ENCODE measurements at regions not wholly inside any gene's neighbourhood (a gene's known extent, or its start where the extent isn't known, plus 50 kb on each side); places are given as distances from the start of the nearest gene placed in this dataset.

DNA sequence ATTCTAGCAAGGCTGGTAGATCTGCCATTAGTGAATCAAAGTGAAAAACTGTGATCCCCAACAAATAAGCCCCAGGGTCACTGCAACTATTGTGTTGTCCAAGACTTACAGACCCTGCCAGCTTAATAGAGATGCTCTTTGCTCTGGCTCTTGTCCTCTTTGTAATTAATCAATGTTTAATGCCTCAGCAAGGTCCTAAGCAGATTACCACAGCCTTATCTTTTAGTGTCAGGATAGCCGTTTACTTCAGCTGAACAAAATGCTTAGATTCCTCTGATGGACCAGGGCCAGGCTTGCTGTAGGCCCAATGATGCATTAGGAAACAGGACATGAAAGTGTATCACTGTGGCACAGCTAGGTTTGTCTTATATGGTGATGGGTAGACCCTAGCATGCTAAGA, 353.3 kb downstream of the HACE1 start:
- TF ChIP-seq POLR2A (IDR thresholded peaks at IDR 0.05; ENCODE audit: low read depth, low read length), result no peak
- no peak for TF ChIP-seq POLR2AphosphoS5 (IDR thresholded peaks at IDR 0.05; ENCODE audit: low read depth, low read length)
- no peak for TF ChIP-seq TAF1 (IDR thresholded peaks at IDR 0.05; ENCODE audit: borderline replicate concordance, low read depth, low read length)

All from GM12892 (cell line).